IMR-90 (cell line): ENCODE measurements at regions not wholly inside any gene's neighbourhood (a gene's known extent, or its start where the extent isn't known, plus 50 kb on each side); places are given as distances from the start of the nearest gene placed in this dataset.

ENCODE experiments used
- ATAC-seq: fragments of 200-7000 bp; cut with Tn5 transposase; 2 replicates; pipeline ENCODE4 v1.9.1; 2020; ENCODE audit warnings: low read depth, mild to moderate bottlenecking, moderate library complexity
- BruUV-seq: library from RNA; stranded (reverse); fragments of 400-500 nt; replicated peaks from 2 replicates; lab custom pipeline; 2021; lab: Mats Ljungman, UMichigan
- CTCF ChIA-PET: fragments of 300-600 bp; formaldehyde crosslinking; extraction: SDS; loops from one replicate; lab custom pipeline; 2021; ENCODE audit warnings: antibody characterized with exemption; lab: Yijun Ruan, JAX
- POLR2A ChIA-PET: fragments of 300-600 bp; sonication (Branson Sonifier 250); formaldehyde crosslinking; loops from one replicate; lab custom pipeline; 2022; ENCODE audit warnings: antibody characterized with exemption; ENCODE audit not compliant: unreplicated experiment; lab: Charles Lee
- DNase-seq: peaks from one replicate; pipeline ENCODE4 v3.0.0; 2013
- H2AFZ ChIP-seq: replicated peaks from 2 replicates; pipeline ENCODE3; 2013; ENCODE audit warnings: low read length, mild to moderate bottlenecking; ENCODE audit not compliant: poor library complexity
- H2AK5ac ChIP-seq: 2 replicates; pipeline ENCODE4 v1.6.1; 2013; ENCODE audit warnings: low read depth, low read length, inconsistent platforms
- H2AK9ac ChIP-seq: replicated peaks from 2 replicates; pipeline ENCODE3; 2013; ENCODE audit warnings: mild to moderate bottlenecking, low read depth, low read length, moderate library complexity; ENCODE audit not compliant: poor library complexity
- H2BK120ac ChIP-seq: 2 replicates; pipeline ENCODE4 v1.6.1; 2013; ENCODE audit warnings: low read depth, low read length, inconsistent platforms
- H2BK15ac ChIP-seq: 3 replicates; pipeline ENCODE4 v1.6.1; 2013; ENCODE audit warnings: low read depth, low read length, inconsistent platforms
- H2BK20ac ChIP-seq: 2 replicates; pipeline ENCODE4 v1.6.1; 2013; ENCODE audit warnings: low read depth, mild to moderate bottlenecking, inconsistent platforms, low read length, moderate library complexity
- H2BK5ac ChIP-seq: 2 replicates; pipeline ENCODE4 v1.6.1; 2013; ENCODE audit warnings: mild to moderate bottlenecking, low read depth, low read length, inconsistent platforms; ENCODE audit not compliant: poor library complexity, severe bottlenecking
- H3K14ac ChIP-seq: replicated peaks from 2 replicates; pipeline ENCODE4 v1.6.1; 2013; ENCODE audit warnings: low read depth, low read length, inconsistent platforms
- H3K18ac ChIP-seq: 2 replicates; pipeline ENCODE4 v1.6.1; 2013; ENCODE audit warnings: low read depth, low read length, control low read depth
- H3K23ac ChIP-seq: 2 replicates; pipeline ENCODE4 v1.6.1; 2013; ENCODE audit warnings: low read depth, low read length, inconsistent platforms
- H3K27ac ChIP-seq: 2 replicates; pipeline ENCODE4 v1.5.1; 2013; ENCODE audit warnings: mild to moderate bottlenecking, control low read depth, low read length; ENCODE audit not compliant: insufficient read depth
- H3K27me3 ChIP-seq: 2 replicates; pipeline ENCODE4 v1.6.1; 2013; ENCODE audit warnings: low read length; ENCODE audit not compliant: control insufficient read depth, insufficient read depth
- H3K36me3 ChIP-seq: 2 replicates; pipeline ENCODE4 v1.6.1; 2013; ENCODE audit warnings: low read length, mixed read lengths; ENCODE audit not compliant: control insufficient read depth, insufficient read depth
- H3K4ac ChIP-seq: 2 replicates; pipeline ENCODE4 v1.6.1; 2013; ENCODE audit warnings: low read depth, low read length, inconsistent platforms
- H3K4me1 ChIP-seq: 2 replicates; pipeline ENCODE4 v1.6.1; 2013; ENCODE audit warnings: low read length, mixed read lengths; ENCODE audit not compliant: control insufficient read depth, insufficient read depth
- H3K4me2 ChIP-seq: 2 replicates; pipeline ENCODE4 v1.6.1; 2013; ENCODE audit warnings: low read depth, mild to moderate bottlenecking, control low read depth, low read length, moderate library complexity
- H3K4me3 ChIP-seq: 2 replicates; pipeline ENCODE4 v1.5.1; 2013; ENCODE audit warnings: low read depth, mild to moderate bottlenecking, control low read depth, low read length, moderate library complexity; ENCODE audit not compliant: insufficient read depth
- H3K56ac ChIP-seq: 2 replicates; pipeline ENCODE4 v1.6.1; 2013; ENCODE audit warnings: low read length, inconsistent platforms; ENCODE audit not compliant: insufficient read depth; ENCODE audit errors: extremely low read depth
- H3K79me1 ChIP-seq, 2 experiments: 2 replicates each; pipeline ENCODE4 v1.6.1; 2013; ENCODE audit warnings: low read length in 2 of 2, inconsistent platforms in 1 of 2, low read depth in 1 of 2
- H3K9ac ChIP-seq: 2 replicates; pipeline ENCODE4 v1.6.1; 2013; ENCODE audit warnings: low read depth, low read length, control low read depth
- H3K9me1 ChIP-seq: 2 replicates; pipeline ENCODE4 v1.6.1; 2013; ENCODE audit warnings: low read length, inconsistent platforms; ENCODE audit not compliant: insufficient read depth
- H3K9me3 ChIP-seq: 2 replicates; pipeline ENCODE4 v1.6.1; 2013; ENCODE audit warnings: low read length; ENCODE audit not compliant: control insufficient read depth, insufficient read depth
- H4K20me1 ChIP-seq: 2 replicates; pipeline ENCODE4 v1.6.1; 2013; ENCODE audit warnings: low read length, inconsistent platforms; ENCODE audit not compliant: insufficient read depth
- H4K5ac ChIP-seq: 2 replicates; pipeline ENCODE4 v1.6.1; 2013; ENCODE audit warnings: mild to moderate bottlenecking, low read depth, low read length, control low read depth
- H4K8ac ChIP-seq, 2 experiments: 2 replicates each; pipeline ENCODE4 v1.6.1; 2013; ENCODE audit warnings: low read depth in 2 of 2, low read length in 2 of 2, control low read depth in 1 of 2, inconsistent platforms in 1 of 2
- H4K91ac ChIP-seq: 2 replicates; pipeline ENCODE4 v1.6.1; 2013; ENCODE audit warnings: low read depth, low read length, inconsistent platforms; ENCODE audit not compliant: insufficient read depth
- CHD1 ChIP-seq: IDR thresholded peaks from 2 replicates; pipeline ENCODE4 v1.6.1; 2012; ENCODE audit warnings: low read depth, low read length, improper control_type of control experiment
- FOS ChIP-seq: fragments of 150-350 bp; IDR thresholded peaks from 2 replicates; pipeline ENCODE4 v1.6.1; 2016; ENCODE audit warnings: low read depth, low read length
- MAZ ChIP-seq: IDR thresholded peaks from 2 replicates; pipeline ENCODE4 v1.6.1; 2012; ENCODE audit warnings: low read depth, mild to moderate bottlenecking, low read length, improper control_type of control experiment, moderate library complexity, borderline replicate concordance
- NFE2L2 ChIP-seq: fragments of 150-350 bp; IDR thresholded peaks from 2 replicates; pipeline ENCODE4 v1.6.1; 2016; ENCODE audit warnings: low read depth, mild to moderate bottlenecking, low read length
- POLR2A ChIP-seq: IDR thresholded peaks from 2 replicates; pipeline ENCODE4 v1.6.1; 2012; ENCODE audit warnings: mild to moderate bottlenecking, low read depth, low read length
- SMC3 ChIP-seq: fragments of 150-350 bp; IDR thresholded peaks from 2 replicates; pipeline ENCODE4 v1.6.1; 2016; ENCODE audit warnings: low read depth, mild to moderate bottlenecking, antibody characterized with exemption, low read length, moderate library complexity
- WGBS, 2 experiments: methylation state at CpG; one replicate each; pipeline versions ENCODE4 v1.1.5 to v1.1.7; 2013; ENCODE audit warnings: missing lambda C conversion rate in 2 of 2; ENCODE audit not compliant: insufficient read length in 1 of 2; ENCODE audit errors: extremely low coverage in 2 of 2; 5-methylcytosine and 5-hydroxymethylcytosine counted together
- dilution Hi-C: fragments of 300-500 bp; cut with HindIII; formaldehyde crosslinking; loops from one replicate; pipeline ENCODE4 v1.14.3; 2018; ENCODE audit warnings: low sequenced_read_pairs; ENCODE audit not compliant: unreplicated experiment
- in situ Hi-C: fragments of 300-500 bp; cut with MboI; formaldehyde crosslinking; loops from 3 replicates; pipeline ENCODE4 v1.14.3; 2019; ENCODE audit warnings: low sequenced_read_pairs, inconsistent platforms, mixed read lengths
- intact Hi-C: fragments of 100-400 bp; cut with micrococcal nuclease; formaldehyde crosslinking; loops from 2 replicates; pipeline ENCODE4 v1.10.0; 2022
- TF ChIP-seq, protein P1 (sequence below): fragments of 150-350 bp; IDR thresholded peaks from 2 replicates; pipeline ENCODE4 v1.6.1; 2017; ENCODE audit warnings: mild to moderate bottlenecking, antibody characterized with exemption, low read length, low read depth
- TF ChIP-seq, protein P2 (sequence below): fragments of 150-350 bp; IDR thresholded peaks from 2 replicates; pipeline ENCODE4 v1.6.1; 2016; ENCODE audit warnings: low read depth, mild to moderate bottlenecking, low read length, moderate library complexity, borderline replicate concordance

DNA sequence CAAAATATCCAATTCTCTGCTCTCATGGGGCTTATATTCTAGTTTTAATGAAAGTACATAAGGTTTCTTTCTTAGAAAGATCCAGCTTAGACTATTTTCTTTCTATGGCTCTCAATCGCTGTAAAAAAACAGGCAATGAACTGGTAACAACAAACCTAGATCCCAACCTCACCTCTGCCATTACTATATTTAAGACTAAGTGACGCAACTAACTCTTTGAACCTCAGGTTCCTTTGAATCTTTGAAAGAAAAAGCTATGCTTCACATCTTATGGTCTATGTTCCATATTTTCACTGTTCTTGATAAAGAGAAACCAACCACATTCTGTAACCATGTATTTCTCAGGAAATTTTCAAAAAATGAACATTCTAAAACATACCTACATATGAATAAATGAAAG lies 88.5 kb downstream of the ELAPOR2 start:
- Histone ChIP-seq H2BK15ac (no peak overlapping the region), H3K27ac (no peak overlapping the region), H3K36me3 (no peaks in the 10 kb centered on the region), H3K79me1 (no peaks in the 10 kb centered on the region), H3K9ac (no peak overlapping the region), H3K4me2 (no peak overlapping the region), H4K8ac (no peak overlapping the region), H2BK5ac (no peak overlapping the region), H2BK120ac (no peak overlapping the region), H4K20me1 (no peaks in the 10 kb centered on the region), H3K4ac (no peak overlapping the region), H2AK5ac (no peak overlapping the region), H3K23ac (no peak overlapping the region), H3K14ac (no peak overlapping the region), H3K9me1 (no peaks in the 10 kb centered on the region), H4K91ac (no peak overlapping the region), H4K5ac (no peak overlapping the region), H3K9me3 (no peaks in the 10 kb centered on the region), H3K27me3 (no peaks in the 10 kb centered on the region), H2BK20ac (no peak overlapping the region), H3K4me3 (no peak overlapping the region), H2AK9ac (no peak overlapping the region), H3K18ac (no peak overlapping the region), H3K4me1 (no peaks in the 10 kb centered on the region), H3K56ac (no peak overlapping the region), H2AFZ (no peak overlapping the region)
- no peak for DNase-seq
- ATAC-seq, result no peak
- in situ Hi-C loops (no loop called here), dilution Hi-C loops (no loop called here), intact Hi-C loops (no loop called here)
- no TSS peak for BruUV-seq
- TF ChIP-seq, protein P1, sequence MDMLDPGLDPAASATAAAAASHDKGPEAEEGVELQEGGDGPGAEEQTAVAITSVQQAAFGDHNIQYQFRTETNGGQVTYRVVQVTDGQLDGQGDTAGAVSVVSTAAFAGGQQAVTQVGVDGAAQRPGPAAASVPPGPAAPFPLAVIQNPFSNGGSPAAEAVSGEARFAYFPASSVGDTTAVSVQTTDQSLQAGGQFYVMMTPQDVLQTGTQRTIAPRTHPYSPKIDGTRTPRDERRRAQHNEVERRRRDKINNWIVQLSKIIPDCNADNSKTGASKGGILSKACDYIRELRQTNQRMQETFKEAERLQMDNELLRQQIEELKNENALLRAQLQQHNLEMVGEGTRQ, result no peak
- no peak for TF ChIP-seq NFE2L2
- TF ChIP-seq, protein P2, sequence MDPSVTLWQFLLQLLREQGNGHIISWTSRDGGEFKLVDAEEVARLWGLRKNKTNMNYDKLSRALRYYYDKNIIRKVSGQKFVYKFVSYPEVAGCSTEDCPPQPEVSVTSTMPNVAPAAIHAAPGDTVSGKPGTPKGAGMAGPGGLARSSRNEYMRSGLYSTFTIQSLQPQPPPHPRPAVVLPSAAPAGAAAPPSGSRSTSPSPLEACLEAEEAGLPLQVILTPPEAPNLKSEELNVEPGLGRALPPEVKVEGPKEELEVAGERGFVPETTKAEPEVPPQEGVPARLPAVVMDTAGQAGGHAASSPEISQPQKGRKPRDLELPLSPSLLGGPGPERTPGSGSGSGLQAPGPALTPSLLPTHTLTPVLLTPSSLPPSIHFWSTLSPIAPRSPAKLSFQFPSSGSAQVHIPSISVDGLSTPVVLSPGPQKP, result no peak
- no peak for TF ChIP-seq CHD1
- TF ChIP-seq FOS, result no peak
- no peak for TF ChIP-seq MAZ
- no peak for TF ChIP-seq POLR2A
- no peak for TF ChIP-seq SMC3
- POLR2A ChIA-PET, result no interaction called here
- CTCF ChIA-PET, result no interaction called here
- WGBS, 2 experiments, result no CpG with 5 or more reads among the region's 2 CpGs
